HG02973 (cell line): ENCODE measurements at regions not wholly inside any gene's neighbourhood (a gene's known extent, or its start where the extent isn't known, plus 50 kb on each side); places are given as distances from the start of the nearest gene placed in this dataset.
A peak's percentile ranks its signal among the peaks of the same experiment; 100 is the strongest.

Source experiments
- ATAC-seq: cut with Tn5 transposase; IDR thresholded peaks from one replicate; pipeline ENCODE4 v1.9.1; 2021; ENCODE audit warnings: moderate library complexity; ENCODE audit not compliant: unreplicated experiment

DNA sequence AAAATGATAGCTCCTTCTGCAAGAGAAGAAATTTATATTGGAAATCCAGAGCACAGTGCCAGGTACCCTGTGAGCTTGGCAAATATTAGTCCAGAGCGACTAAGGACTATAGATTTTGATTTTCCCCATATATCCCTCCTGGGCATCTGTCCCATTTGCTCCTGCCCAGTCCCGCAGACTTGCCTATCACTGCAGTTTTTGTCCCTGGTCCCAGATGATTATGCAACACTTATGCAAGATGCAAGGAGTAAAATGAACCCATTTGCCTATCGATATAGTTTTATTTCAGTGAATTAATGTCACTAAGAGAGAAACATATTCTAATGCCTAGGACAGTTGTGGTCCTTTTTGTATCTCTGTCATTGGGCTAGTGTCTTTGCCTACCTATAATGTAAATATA, 215.9 kb upstream of the BMP4 start:
- no peak for ATAC-seq

GRCh38 chr14:54173802-54174201, 217.2 kb upstream of the BMP4 start:
- ATAC-seq, result no peak

GRCh38 chr14:54174457-54174856, 217.8 kb upstream of the BMP4 start:
- no peak for ATAC-seq

GRCh38 chr14:54175298-54175942, 218.8 kb upstream of the BMP4 start:
- ATAC-seq, result peak; percentile 60

GRCh38 chr14:54177019-54177418, 219.8 kb upstream of the CDKN3 start:
- ATAC-seq, result no peak

- no peak for ATAC-seq
Measured at GRCh38 chr14:54177641-54178621, 218.9 kb upstream of the CDKN3 start.

- ATAC-seq, result no peak
Measured at GRCh38 chr14:54182419-54183045, 214.3 kb upstream of the CDKN3 start.

DNA sequence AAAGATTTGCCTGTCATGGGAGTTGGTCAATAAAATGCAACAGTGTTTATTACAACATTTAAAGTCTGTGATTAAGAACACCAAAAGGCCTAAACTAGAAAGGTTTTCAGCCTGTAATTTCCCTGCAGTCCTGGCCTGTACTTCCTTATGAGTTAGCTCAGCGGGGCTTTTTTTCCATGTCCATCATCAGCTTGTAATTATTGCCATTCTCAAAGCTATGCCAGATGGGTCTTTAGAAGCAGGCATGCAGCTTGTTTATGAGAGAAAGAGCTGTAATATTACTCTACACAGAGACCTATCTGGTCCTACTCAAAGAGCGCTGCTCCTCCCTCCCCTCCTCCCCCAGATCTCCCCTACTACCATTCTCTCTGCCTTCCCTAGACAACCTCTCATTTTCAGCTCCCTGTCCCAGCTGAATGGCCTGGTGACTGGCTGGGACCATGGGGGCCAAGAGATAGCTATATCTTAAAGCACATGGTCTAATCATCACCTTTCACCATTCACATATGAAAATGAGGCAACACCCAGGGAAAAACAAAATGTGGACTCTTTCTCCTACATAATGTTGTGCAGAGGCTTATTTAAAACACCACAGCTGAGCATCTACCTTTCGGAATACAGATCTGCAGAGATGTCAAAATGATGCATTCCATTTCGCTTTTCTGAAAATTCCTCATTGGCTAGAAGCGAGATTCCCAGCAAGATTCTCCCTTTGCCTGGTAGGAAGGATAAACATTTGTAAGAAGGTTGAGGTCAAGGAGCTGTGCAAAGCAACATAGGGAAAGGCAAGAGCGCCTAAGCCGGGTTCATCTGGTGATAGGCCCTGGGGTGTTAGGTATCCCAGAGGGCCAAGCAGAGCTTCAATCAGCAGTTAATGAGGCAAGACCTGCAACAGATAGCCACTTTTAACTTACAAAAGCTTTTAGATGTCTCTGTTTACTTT, 209.7 kb upstream of the CDKN3 start:
- ATAC-seq, result no peak

GRCh38 chr14:54188064-54188666, 208.6 kb upstream of the CDKN3 start:
- no peak for ATAC-seq

DNA sequence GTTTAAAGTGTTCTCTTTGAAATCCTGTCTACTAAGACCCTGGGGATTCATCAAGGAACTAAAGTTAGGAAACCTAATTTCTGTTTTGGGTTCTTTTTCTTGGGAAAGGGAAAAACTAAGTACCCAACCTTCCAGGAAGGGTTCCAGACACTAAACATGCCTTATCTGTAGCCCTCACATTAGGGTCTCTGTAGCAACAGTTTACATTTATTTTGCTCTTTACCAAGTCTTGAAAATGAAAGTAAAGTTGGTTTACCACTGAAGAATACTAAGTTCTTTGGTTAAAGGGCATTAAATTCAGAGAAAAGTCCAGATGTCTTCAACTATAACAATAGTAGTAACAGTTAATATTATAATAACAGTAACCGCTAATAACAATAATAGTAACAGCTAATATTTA, 207.5 kb upstream of the CDKN3 start:
- ATAC-seq, result no peak

GRCh38 chr14:54189748-54190354, 207.0 kb upstream of the CDKN3 start:
- no peak for ATAC-seq

DNA sequence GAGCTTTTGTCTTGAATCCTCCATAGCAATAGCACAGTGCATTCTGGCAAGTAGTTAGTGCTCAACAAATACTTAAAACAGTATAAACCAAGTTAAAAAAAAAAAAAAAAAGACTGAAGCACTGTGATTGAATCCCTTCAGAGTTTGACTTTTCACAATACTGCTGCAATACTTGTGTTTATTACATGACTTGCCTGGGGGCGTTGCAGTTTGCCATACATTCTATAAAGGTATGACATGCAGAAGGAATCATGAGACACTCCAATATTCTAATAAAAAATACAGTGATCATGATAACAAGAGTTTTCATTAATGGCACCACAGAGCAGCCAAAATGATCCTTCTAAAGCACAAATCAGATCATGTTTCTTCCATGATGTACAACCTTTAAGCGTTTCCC, 205.0 kb upstream of the CDKN3 start:
- ATAC-seq, result no peak

GRCh38 chr14:54192610-54193009, 204.2 kb upstream of the CDKN3 start:
- ATAC-seq, result no peak

- ATAC-seq, result no peak
Measured at GRCh38 chr14:54193871-54194270, 202.9 kb upstream of the CDKN3 start.

DNA sequence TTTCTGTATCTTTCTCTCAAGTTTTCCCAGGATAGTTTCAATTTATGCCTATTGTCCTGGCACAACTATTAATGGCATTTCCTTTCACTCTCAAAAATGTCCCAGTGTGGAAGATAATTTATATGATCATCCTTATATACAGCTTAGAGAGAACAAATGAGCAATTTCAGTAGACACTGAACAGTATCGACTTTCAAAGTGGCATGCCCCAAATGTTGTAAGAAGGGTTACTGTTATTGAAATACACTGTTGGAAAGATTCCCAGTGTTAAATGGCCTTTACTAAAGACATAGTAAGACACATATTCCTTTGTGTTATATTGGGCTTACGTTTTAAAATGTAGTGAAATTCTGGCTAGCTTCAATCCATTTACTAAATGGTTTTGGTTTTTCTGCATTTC, 202.3 kb upstream of the CDKN3 start:
- no peak for ATAC-seq

DNA sequence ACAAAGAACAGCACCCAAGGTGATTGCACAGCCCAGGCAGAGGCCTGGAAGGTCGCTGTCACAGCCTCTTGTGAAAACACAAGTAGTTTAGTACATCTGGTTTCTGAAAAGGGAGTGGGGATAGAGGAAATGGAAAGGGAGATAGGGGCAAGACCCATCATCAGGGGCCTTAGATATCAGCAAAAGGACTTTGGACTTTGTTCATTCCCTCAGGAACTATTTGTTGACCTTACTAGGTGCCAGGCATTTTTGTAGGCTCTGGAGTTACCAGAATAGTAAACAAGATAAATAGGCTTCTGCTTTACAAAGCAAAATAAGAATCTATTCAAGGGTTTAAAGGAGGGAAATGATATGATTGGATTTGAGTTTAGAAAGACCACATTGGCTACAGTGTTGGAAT, 199.4 kb upstream of the CDKN3 start:
- ATAC-seq, result no peak

GRCh38 chr14:54200726-54201125, 196.1 kb upstream of the CDKN3 start:
- ATAC-seq, result no peak

DNA sequence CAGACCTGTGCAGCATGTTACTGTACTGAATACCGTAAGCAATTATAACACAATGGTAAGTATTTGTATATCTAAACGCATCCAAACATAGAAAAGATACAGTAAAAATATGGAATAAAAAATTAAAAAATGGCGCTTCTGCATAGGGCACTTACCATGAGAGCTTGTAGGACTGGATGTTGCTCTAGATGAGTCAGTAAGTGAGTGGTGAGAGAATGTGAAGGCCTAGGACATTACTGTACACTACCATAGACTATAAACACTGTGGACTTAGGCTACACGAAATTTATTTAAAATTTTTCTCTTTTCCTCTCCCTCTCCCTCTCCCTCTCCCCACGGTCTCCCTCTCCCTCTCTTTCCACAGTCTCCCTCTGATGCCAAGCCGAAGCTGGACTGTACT, 194.5 kb upstream of the CDKN3 start:
- ATAC-seq, result no peak

DNA sequence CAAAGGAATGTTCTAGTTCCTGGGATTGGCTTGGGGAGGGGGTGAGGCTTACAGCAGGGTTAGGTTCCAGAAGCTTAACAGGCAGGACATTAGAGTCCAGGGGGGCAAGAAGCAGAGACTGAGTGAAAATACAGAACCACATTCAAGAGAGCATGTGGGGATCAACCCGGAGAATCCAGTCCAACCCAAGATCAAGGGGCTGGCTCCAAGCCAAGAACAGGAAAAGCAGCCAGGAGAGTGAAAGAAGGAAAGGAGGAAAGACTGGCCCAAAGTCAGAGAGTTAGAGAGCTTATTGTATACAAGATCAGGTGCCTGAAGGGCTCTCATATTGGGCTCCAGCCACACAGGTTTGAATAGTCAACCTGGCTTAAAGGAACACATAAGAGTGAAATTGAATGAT, 190.3 kb upstream of the CDKN3 start:
- no peak for ATAC-seq

DNA sequence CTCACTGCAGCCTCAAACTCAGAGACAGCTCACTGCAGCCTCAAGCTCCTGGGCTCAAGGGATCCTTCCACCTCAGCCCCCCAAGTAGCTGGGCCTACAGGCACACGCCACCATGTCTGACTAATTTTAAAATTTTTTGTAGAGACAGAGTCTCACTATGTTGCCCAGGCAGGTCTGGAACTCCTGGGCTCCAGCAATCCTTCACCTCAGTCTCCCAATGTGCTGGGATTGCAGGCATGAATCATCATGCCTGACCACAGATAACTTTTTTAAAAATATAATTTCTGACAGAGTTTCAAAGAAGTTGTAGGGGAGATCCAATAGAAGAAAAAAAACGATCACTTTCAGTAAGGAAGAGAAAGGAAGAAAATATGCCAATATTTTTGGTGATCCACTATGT, 189.7 kb upstream of the CDKN3 start:
- no peak for ATAC-seq
